T-helper 2 cell treated with Interferon-gamma antibody and Interleukin-4, amounts not matched to agents 5 μg/mL and 100 μg/mL, for 36 hours (primary cell): ENCODE measurements at regions not wholly inside any gene's neighbourhood (a gene's known extent, or its start where the extent isn't known, plus 50 kb on each side); places are given as distances from the start of the nearest gene placed in this dataset.

ENCODE experiments used
- DNase-seq: peaks from one replicate; pipeline ENCODE4 v3.0.0; 2021; ENCODE audit warnings: low spot score
- H3K27ac Mint-ChIP-seq: one replicate; pipeline ENCODE4 v1.8.0; 2021; ENCODE audit warnings: mild to moderate bottlenecking, mixed read lengths
- H3K27me3 Mint-ChIP-seq: one replicate; pipeline ENCODE4 v1.8.0; 2021; ENCODE audit warnings: low read depth, mixed read lengths
- H3K36me3 Mint-ChIP-seq: one replicate; pipeline ENCODE4 v1.8.0; 2021; ENCODE audit warnings: low read depth, mixed read lengths
- H3K4me1 Mint-ChIP-seq: one replicate; pipeline ENCODE4 v1.8.0; 2021; ENCODE audit warnings: low read depth, mixed read lengths
- H3K4me3 Mint-ChIP-seq: one replicate; pipeline ENCODE4 v1.8.0; 2022; ENCODE audit warnings: mild to moderate bottlenecking, moderate library complexity, mixed read lengths
- H3K9me3 Mint-ChIP-seq: one replicate; pipeline ENCODE4 v1.8.0; 2021; ENCODE audit warnings: mixed read lengths

DNA sequence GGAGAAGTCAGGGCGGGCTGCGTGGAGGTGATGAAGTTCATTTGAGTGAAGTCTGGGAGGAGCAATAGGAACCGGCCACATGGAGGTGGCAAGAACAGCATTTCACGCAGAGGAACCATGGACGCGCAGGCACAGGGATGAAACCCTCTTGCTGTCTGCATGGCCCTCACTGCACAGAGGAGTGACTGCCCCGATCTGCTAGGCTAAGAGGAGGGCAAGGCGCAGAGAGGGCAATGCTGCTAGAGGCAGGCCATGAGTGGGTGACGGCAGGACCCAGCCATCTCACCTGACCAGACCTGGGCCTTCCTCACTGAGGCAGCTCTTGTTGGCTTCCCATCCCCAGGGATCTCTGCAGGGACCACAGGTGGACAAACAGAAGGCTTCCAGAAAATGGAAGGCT is 90.3 kb downstream of the BARX1 start:
- no peak for DNase-seq
- Mint-ChIP-seq H3K4me3 (no peak overlapping the region), H3K4me1 (no peaks in the 10 kb centered on the region), H3K27ac (no peak overlapping the region), H3K36me3 (no peaks in the 10 kb centered on the region), H3K27me3 (peaks cover 9% of the 10 kb centered on the region), H3K9me3 (no peaks in the 10 kb centered on the region)

DNA sequence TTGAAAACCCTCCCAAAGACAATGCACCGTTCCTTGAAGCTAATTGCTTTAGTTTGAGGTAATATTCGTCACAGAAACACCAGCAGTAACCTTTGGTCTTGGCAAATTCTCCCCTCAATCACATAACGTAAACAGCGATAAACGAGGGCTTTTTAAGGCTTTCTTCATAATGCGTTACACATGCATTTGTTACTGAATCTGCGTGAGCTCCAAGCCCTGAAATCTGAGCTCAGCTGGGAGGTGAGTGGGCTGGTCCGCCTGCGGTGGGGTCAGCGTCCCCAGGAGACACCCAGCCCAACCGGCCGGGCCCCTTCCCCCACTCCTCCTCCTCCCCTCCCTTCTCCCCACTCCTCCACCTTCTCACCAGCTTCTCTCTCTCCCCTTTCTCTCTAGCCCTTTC is 91.1 kb downstream of the BARX1 start:
- H3K9me3 Mint-ChIP-seq = no peaks in the 10 kb centered on the region
- H3K4me3 Mint-ChIP-seq = no peak overlapping the region
- H3K27me3 Mint-ChIP-seq = peaks cover 15% of the 10 kb centered on the region
- H3K36me3 Mint-ChIP-seq = no peaks in the 10 kb centered on the region
- no peak overlapping the region for H3K27ac Mint-ChIP-seq
- no peak for DNase-seq
- no peaks in the 10 kb centered on the region for H3K4me1 Mint-ChIP-seq

DNA sequence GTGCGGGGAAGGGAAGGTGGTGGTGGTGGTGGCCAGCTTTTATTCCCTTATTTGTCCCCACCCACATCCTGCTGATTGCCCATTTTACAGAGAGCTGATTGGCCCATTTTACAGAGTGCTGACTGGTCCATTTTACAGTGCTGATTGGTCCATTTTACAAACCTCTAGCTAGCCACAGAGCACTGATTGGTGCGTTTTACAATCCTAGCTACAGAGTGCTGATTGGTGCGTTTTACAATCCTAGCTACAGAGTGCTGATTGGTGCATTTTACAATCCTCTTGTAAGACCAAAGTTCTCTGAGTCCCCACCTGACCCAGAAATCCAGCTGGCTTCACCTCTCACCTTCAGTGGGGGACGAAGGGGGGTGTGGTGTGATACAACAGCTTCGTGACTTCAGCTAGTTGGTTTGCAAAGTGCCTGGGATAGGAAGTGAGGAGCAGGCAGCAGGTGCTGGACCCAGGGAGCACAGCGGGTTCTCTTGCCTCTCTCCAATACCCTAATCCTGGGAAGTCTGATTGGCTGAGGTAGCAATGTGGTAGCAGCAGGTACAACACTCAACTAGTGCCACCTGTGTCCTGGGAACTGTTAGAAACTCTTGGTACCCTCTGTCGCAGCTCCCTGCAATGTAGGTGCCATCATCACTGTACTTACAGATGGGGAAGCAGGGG is 92.1 kb downstream of the BARX1 start:
- no peaks in the 10 kb centered on the region for H3K9me3 Mint-ChIP-seq
- no peak overlapping the region for H3K4me3 Mint-ChIP-seq
- H3K4me1 Mint-ChIP-seq = no peaks in the 10 kb centered on the region
- H3K36me3 Mint-ChIP-seq = no peaks in the 10 kb centered on the region
- DNase-seq = no peak
- peaks cover 21% of the 10 kb centered on the region for H3K27me3 Mint-ChIP-seq
- no peak overlapping the region for H3K27ac Mint-ChIP-seq

DNA sequence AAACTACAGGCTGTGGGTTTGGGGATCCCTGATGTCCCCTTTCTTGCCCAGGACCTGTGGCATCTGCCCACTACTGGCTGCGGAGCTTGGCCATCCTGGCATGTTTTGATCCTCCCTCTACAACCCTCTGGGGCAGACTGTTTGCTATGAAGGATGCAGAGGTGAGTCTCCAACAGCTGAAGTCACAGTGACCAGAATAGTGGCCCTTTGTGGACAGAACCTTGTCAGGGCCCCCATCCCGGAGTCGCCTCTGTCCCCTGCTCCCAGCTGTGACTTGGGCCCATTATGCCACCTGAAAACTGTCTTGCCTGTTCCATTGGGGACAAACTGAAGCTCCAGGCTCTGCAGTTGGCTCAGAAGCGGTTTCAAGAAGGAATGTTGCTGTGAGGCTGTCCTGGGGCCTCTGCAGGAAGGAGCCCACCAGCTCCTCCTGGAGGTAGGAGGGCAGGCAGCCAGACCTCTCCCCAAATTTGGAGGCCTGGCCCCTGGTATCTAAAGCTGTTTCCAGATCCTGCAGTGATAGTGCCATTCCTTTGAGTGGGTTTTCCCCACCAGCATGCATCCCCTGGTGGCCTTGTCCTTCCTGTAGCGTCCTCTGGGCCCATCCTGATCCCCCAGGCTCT is 93.3 kb downstream of the BARX1 start:
- H3K27me3 Mint-ChIP-seq = peaks cover 29% of the 10 kb centered on the region
- H3K4me1 Mint-ChIP-seq = no peaks in the 10 kb centered on the region
- H3K36me3 Mint-ChIP-seq = no peaks in the 10 kb centered on the region
- no peak overlapping the region for H3K27ac Mint-ChIP-seq
- DNase-seq = no peak
- no peak overlapping the region for H3K4me3 Mint-ChIP-seq
- no peaks in the 10 kb centered on the region for H3K9me3 Mint-ChIP-seq

DNA sequence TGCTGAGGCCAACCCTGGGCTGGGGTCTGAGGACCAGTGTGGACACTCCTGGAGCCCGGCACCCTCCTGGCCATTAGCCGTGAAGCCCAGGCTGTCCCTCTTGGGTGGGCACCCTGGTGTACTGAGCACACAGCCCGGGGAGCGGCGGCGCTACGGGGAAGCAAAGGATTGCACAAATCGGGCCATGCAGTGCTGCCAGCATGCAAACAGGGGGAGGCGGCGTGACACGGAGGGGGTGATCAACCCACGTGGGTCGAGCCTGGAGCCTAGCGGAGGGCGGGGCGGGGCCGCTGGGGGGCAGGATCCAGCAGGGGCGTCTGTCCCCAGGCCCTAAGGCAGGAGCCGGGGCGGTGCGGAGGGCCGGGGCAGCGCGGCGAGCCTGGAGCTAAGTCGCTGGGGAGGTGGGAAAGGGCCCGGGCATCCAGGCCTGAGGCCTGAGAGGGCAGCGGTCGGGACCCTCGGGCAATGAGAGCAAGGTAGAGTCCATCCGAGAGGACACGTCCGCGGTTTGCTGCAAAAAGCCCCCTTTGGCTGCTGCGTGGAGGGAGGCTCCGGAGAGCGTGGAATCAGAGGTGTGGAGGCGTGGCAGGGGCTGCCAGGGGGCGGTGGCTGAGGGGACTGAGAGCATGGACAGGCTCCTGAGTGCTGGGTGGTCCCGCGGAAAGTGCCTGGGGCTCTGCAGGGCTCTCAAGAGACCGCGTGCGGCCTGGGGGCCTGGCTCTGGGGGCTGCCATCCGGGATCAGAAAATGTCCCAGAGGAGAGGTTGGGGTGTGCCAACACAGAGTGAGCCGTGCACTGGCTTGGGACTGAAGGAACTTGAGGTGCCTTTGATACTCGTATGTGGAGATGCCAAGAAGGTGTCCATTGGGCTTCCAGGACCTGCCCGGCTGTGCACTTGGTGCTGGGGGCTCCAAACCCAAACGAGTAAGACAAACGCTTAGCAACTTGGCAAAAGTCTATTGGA is 94.2 kb downstream of the BARX1 start:
- Mint-ChIP-seq H3K36me3 (no peaks in the 10 kb centered on the region), H3K27ac (no peak overlapping the region), H3K9me3 (no peaks in the 10 kb centered on the region), H3K27me3 (peaks cover 35% of the 10 kb centered on the region), H3K4me3 (no peak overlapping the region), H3K4me1 (no peaks in the 10 kb centered on the region)
- DNase-seq = no peak

DNA sequence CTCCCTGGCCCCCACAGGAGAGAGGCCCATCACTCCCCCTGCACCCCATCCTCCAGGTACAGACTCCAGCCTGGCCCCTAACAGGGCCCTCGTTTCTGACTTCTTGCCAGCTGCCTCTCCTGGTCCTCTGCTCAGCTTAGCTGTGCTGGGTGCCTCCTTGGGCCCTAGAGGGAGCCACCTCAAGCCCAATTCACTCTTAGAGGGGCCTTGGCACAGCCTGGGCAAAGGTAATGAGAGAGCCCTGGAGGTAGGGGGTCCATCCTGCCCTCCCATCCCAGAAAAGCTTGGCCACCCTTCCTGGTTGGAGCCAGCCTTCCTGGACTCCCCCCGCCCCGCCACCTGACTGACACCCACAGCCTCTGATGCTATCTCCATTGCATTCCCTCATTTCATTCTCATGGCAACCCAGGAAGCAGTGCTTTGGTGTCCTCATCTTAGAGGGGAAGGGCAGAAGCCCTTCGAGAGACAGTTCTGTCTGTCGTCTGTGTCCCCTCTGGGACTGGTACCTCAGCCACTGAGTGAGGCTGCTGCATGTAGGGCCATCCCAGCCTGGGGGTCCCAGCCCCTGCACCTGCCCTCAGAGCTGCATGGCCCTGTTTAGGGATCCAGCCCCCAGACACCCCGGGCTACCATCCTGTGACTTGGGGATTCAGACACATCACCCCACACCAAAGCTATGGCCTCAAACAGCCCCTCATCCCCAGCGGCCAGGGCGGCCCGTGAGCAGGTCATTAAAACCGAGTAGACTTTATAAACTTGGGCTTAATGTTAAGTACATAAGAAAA is 95.5 kb downstream of the BARX1 start:
- Mint-ChIP-seq H3K27ac (no peak overlapping the region), H3K4me3 (no peak overlapping the region), H3K4me1 (no peaks in the 10 kb centered on the region), H3K9me3 (no peaks in the 10 kb centered on the region), H3K36me3 (no peaks in the 10 kb centered on the region), H3K27me3 (peaks cover 43% of the 10 kb centered on the region)
- DNase-seq = no peak

DNA sequence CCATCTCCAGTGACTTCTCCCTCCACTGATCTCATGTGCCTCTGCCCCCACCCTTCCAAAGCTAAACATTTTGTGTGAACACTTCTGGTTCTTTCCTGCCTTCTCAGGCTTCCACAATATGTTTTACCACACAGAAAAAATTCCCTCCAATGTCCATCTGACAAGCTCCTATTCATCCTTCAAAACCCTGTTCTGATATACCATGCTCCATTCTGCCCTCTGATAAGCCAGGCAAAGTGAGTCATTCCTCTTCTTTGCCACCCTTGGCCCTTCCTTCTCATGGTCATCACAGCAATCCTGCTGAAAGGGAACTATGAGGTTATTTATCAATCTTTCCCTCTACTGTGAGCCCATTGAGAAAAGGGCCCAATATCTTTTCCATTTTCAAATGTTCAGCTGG is 97.6 kb downstream of the BARX1 start:
- Mint-ChIP-seq H3K4me3 (no peak overlapping the region), H3K27ac (no peak overlapping the region), H3K27me3 (peaks cover 45% of the 10 kb centered on the region), H3K36me3 (no peaks in the 10 kb centered on the region), H3K4me1 (no peaks in the 10 kb centered on the region), H3K9me3 (no peaks in the 10 kb centered on the region)
- DNase-seq = no peak

DNA sequence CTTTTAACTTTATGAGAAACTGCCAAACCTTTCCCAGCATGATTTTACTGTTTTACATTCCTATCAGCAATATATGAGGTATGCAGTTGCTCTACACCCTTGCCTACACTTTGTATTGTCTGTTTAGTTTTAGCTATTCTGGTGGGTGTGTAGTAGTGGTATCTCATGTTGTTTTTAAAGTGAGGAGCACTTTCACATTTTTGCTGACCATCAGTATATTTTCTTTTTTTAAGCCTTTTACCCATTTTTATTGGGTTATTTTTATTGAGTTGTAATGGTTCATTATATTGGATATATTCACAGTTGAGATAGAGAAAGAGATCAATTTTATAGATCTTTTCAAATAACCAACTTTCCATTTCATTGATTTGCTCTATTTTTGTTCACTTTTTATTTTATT is 102.4 kb downstream of the BARX1 start:
- no peak overlapping the region for H3K4me3 Mint-ChIP-seq
- H3K36me3 Mint-ChIP-seq = no peaks in the 10 kb centered on the region
- peaks cover 39% of the 10 kb centered on the region for H3K27me3 Mint-ChIP-seq
- no peak for DNase-seq
- no peaks in the 10 kb centered on the region for H3K9me3 Mint-ChIP-seq
- H3K4me1 Mint-ChIP-seq = no peaks in the 10 kb centered on the region
- no peak overlapping the region for H3K27ac Mint-ChIP-seq

DNA sequence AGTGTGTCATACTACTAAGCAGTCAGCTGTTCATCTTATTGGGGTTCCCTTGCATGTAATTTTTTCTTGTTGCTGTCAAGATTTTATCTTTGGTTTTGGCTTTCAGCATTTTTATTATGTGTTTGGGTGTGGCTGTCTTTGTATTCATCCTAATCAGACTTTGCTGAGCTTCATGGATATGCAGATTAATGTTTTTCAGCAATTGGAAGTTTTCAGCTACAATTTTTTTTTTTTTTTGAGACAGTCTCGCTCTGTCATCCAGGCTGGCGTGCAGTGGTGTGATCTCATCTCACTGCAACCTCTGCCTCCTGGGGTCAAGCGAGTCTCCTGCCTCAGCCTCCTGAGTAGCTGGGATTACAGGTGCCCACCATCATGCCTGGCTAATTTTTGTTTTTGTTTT is 108.8 kb downstream of the BARX1 start:
- no peaks in the 10 kb centered on the region for H3K4me1 Mint-ChIP-seq
- H3K27me3 Mint-ChIP-seq = peaks cover 24% of the 10 kb centered on the region
- no peak overlapping the region for H3K4me3 Mint-ChIP-seq

DNA sequence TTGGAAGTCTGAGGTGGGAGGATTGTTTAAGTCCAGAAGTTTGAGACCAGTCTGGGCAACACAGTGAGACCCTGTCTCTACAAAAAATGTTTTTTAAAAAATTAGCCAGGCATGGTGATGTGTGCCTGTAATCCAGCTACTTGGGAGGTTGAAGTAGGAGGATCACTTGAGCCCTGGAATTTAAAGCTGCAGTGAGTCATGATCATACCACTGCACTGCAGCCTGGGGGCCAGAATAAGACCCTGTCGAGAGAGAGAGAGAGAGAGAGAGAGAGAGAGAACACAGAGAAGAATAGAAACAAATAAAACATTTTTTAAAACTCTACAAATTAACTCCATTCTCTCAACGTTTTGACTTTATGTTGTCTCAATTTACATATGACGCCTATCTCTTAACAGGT is 111.8 kb downstream of the BARX1 start:
- no peak for DNase-seq
- Mint-ChIP-seq H3K4me1 (no peaks in the 10 kb centered on the region), H3K27me3 (peaks cover 10% of the 10 kb centered on the region), H3K4me3 (no peak overlapping the region), H3K9me3 (no peaks in the 10 kb centered on the region), H3K27ac (no peak overlapping the region), H3K36me3 (no peaks in the 10 kb centered on the region)

More for the DNA sequence above, 108.8 kb downstream of the BARX1 start:
- Mint-ChIP-seq H3K9me3 (no peaks in the 10 kb centered on the region), H3K27ac (no peak overlapping the region), H3K36me3 (no peaks in the 10 kb centered on the region)
- no peak for DNase-seq

DNA sequence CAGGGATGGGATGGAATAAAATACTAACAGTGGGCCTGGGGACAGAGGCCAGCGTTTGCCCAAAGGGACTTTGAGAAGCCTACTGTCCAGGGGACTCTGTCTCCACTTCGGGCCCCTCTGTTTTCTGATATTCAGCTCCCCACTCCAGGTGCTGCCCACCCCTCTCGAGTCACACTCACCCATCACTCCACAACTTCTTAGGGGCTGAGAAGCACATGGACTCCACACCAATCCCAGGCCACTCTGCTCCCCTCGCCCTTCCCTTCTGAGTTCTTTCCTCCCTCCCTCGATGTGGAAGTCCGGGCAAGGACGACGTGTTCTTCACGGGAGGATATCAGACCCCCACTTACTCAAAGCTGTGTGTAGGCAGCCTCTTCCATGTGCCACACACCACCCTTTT is 124.5 kb downstream of the BARX1 start:
- DNase-seq = no peak
- peaks cover 27% of the 10 kb centered on the region for H3K27me3 Mint-ChIP-seq
- H3K9me3 Mint-ChIP-seq = peaks cover 6% of the 10 kb centered on the region
- no peak overlapping the region for H3K27ac Mint-ChIP-seq
- H3K4me3 Mint-ChIP-seq = no peak overlapping the region
- H3K4me1 Mint-ChIP-seq = peaks cover 2% of the 10 kb centered on the region
- H3K36me3 Mint-ChIP-seq = no peaks in the 10 kb centered on the region

DNA sequence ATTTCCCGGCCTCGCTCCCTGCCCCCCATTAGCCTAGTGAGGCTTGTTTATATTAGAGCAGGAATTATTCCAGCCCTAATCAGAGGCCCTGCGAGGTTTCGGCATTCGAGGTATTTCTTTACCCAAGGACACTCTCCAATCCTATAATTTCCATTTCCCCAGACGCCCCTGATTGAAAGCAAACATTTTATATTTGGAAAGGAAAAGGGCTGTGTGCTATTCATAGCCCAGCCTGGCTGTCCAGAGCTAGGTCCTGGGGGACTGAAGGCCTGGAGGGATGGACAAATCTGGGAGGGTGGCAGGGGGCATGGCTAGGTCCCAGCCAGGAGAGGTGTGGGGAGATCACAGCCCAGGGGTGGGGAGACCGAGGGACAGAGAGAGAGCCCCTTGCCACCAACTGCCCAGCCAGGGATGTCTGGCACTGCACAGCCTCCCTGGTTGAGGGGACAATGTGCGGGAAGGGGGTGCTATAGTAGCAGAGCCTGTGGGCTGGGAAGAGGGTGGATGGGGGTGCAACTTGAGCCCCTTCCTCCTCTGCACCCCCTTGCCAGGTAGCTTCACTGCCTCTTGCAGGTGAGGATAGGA is 125.1 kb downstream of the BARX1 start:
- H3K27me3 Mint-ChIP-seq = peaks cover 25% of the 10 kb centered on the region
- peaks cover 2% of the 10 kb centered on the region for H3K4me1 Mint-ChIP-seq
- H3K4me3 Mint-ChIP-seq = no peak overlapping the region
- DNase-seq = no peak
- peaks cover 6% of the 10 kb centered on the region for H3K9me3 Mint-ChIP-seq
- H3K27ac Mint-ChIP-seq = no peak overlapping the region
- no peaks in the 10 kb centered on the region for H3K36me3 Mint-ChIP-seq

DNA sequence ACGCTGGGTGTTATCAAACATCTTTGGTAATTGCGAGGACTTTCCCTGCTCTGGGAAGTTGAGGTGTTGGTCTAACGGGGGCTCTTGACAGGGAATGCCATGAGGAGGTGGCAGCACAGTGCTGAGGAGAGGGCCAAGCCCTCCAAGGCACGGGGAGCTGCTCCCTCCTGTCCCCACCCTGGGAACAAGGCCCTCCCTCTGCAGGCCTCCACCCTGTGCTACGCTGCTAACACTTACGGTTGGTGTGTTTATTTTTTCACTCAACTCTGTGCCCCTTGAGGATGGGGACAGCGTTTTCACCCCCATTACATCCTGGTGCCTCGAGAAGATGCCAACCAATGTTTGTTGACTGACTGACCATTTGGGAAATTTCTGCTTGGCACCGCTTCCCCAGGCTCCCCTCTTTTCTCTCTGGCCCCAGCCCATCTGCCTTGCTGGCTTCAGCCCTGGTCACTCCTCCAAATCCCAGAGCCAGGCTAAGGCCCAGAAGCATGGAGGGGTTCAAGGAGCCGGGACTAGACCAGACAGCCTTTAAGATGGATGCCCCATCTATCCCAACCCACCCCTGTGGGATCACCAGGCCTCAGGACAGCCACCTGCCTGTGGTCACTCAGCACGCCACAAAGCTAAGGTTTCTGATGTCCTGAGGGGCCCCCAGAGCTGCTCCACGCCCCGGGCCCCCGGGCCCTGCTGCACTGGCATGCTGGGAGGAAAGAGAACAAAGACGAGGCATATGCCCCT is 125.7 kb downstream of the BARX1 start:
- H3K4me3 Mint-ChIP-seq = no peak overlapping the region
- no peak overlapping the region for H3K27ac Mint-ChIP-seq
- H3K4me1 Mint-ChIP-seq = peaks cover 2% of the 10 kb centered on the region
- peaks cover 6% of the 10 kb centered on the region for H3K9me3 Mint-ChIP-seq
- no peak for DNase-seq
- H3K36me3 Mint-ChIP-seq = no peaks in the 10 kb centered on the region
- H3K27me3 Mint-ChIP-seq = peaks cover 23% of the 10 kb centered on the region
